OCI-LY1 (cell line): ENCODE measurements at regions not wholly inside any gene's neighbourhood (a gene's known extent, or its start where the extent isn't known, plus 50 kb on each side); places are given as distances from the start of the nearest gene placed in this dataset.

Experiments used
- H2AFZ ChIP-seq: fragments of 200-600 bp; sonication (generic), shearing (Covaris generic); 2 replicates; pipeline ENCODE4 v1.6.0; 2014; ENCODE audit warnings: antibody characterized with exemption, mild to moderate bottlenecking, low read length
- H3F3A ChIP-seq: fragments of 200-600 bp; sonication (generic), shearing (Covaris generic); 2 replicates; pipeline ENCODE4 v1.6.0; 2014; ENCODE audit warnings: mild to moderate bottlenecking, antibody characterized with exemption, low read length, moderate library complexity; ENCODE audit not compliant: insufficient read depth
- H3K27ac ChIP-seq: fragments of 200-600 bp; sonication (generic); 2 replicates; pipeline ENCODE4 v1.5.1; 2014; ENCODE audit warnings: low read length, mixed run types, mild to moderate bottlenecking, low read depth; ENCODE audit not compliant: poor library complexity, severe bottlenecking
- H3K27me3 ChIP-seq: fragments of 200-600 bp; sonication (generic); 2 replicates; pipeline ENCODE4 v1.6.0; 2014; ENCODE audit warnings: antibody characterized with exemption, mild to moderate bottlenecking, low read length, moderate library complexity; ENCODE audit not compliant: insufficient read depth
- H3K36me3 ChIP-seq: fragments of 200-600 bp; sonication (generic); 2 replicates; pipeline ENCODE4 v1.6.1; 2014; ENCODE audit warnings: mild to moderate bottlenecking, antibody characterized with exemption, low read length, moderate library complexity, mixed read lengths; ENCODE audit not compliant: insufficient read depth
- H3K4me1 ChIP-seq: fragments of 200-600 bp; sonication (generic); 2 replicates; pipeline ENCODE4 v1.5.1; 2014; ENCODE audit warnings: mild to moderate bottlenecking, low read length, moderate library complexity; ENCODE audit not compliant: insufficient read depth, severe bottlenecking
- H3K4me2 ChIP-seq: fragments of 200-600 bp; sonication (generic), shearing (Covaris generic); 2 replicates; pipeline ENCODE4 v1.6.1; 2014; ENCODE audit warnings: low read length
- H3K4me3 ChIP-seq: fragments of 200-600 bp; sonication (generic); 2 replicates; pipeline ENCODE4 v1.5.1; 2014; ENCODE audit warnings: low read length, low read depth, mild to moderate bottlenecking, mixed read lengths; ENCODE audit not compliant: poor library complexity, severe bottlenecking
- H3K79me2 ChIP-seq: fragments of 200-600 bp; shearing (Covaris generic); 2 replicates; pipeline ENCODE4 v1.6.1; 2016; ENCODE audit warnings: mixed run types, low read length, mixed read lengths; ENCODE audit not compliant: insufficient read depth
- H3K9ac ChIP-seq: fragments of 200-600 bp; sonication (generic), shearing (Covaris generic); 2 replicates; pipeline ENCODE4 v1.6.1; 2014; ENCODE audit warnings: mild to moderate bottlenecking, low read length, mixed read lengths
- H3K9me2 ChIP-seq: fragments of 200-600 bp; sonication (generic), shearing (Covaris generic); 2 replicates; pipeline ENCODE4 v1.6.1; 2014; ENCODE audit warnings: low read depth, mild to moderate bottlenecking, low read length, mixed read lengths
- H3K9me3 ChIP-seq: fragments of 200-600 bp; shearing (Covaris generic); 2 replicates; pipeline ENCODE4 v1.6.1; 2014; ENCODE audit warnings: low read length, mixed read lengths
- H4K20me1 ChIP-seq: fragments of 200-600 bp; sonication (generic), shearing (Covaris generic); 2 replicates; pipeline ENCODE4 v1.6.0; 2016; ENCODE audit warnings: mild to moderate bottlenecking, low read length; ENCODE audit not compliant: insufficient read depth
- EZH2 ChIP-seq: fragments of 200-600 bp; sonication (generic), shearing (Covaris generic); IDR thresholded peaks from 2 replicates; pipeline ENCODE4 v1.8.0; 2017; ENCODE audit warnings: borderline replicate concordance, mixed run types, mild to moderate bottlenecking, antibody characterized with exemption, low read length, moderate library complexity, mixed read lengths
- TF ChIP-seq, protein P1 (sequence below): fragments of 200-600 bp; sonication (generic), shearing (Covaris generic); IDR thresholded peaks from 2 replicates; pipeline ENCODE4 v1.5.1; 2017; ENCODE audit warnings: mild to moderate bottlenecking, antibody characterized with exemption, low read length, moderate library complexity, mixed read lengths

DNA sequence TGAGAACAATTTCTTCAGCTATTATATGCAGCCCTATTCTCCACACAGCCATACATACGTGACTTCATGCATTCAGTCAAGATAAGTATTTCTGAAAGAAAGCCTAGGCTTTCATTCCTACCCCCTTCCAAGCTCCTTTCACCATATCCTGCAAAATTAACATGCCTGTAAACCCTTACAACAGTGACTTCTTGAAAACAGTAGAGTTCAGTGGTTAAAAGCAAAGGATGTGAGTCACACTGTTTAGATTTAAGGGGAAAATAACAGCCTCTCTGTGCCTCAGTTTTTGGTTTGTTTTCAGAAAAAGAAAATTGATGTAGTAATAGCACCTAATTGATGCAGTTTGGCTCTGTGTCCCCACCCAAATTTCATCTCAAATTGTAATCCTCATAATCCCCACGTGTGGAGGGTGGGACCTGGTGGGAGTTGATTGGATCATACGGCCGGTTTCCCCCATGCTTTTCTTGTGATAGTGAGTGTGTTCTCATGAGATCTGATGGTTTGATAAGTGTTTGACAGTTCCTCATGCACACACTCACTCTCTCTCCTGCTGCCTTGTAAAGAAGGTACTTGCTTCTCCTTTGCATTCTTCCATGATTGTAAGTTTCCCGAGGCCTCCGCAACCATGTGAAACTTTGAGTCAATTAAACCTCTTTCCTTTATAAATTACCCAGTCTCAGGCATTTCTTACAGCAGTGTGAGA, 264.8 kb downstream of the CETN3 start:
- Histone ChIP-seq H3K36me3 (no peaks in the 10 kb centered on the region), H2AFZ (no peak overlapping the region), H3K9me3 (no peaks in the 10 kb centered on the region), H3K27ac (no peak overlapping the region), H4K20me1 (no peaks in the 10 kb centered on the region), H3F3A (no peaks in the 10 kb centered on the region), H3K4me1 (no peaks in the 10 kb centered on the region), H3K9me2 (no peaks in the 10 kb centered on the region), H3K27me3 (no peaks in the 10 kb centered on the region), H3K4me2 (no peak overlapping the region), H3K9ac (no peak overlapping the region), H3K4me3 (no peak overlapping the region), H3K79me2 (no peaks in the 10 kb centered on the region)
- no peak for TF ChIP-seq EZH2
- TF ChIP-seq, protein P1, sequence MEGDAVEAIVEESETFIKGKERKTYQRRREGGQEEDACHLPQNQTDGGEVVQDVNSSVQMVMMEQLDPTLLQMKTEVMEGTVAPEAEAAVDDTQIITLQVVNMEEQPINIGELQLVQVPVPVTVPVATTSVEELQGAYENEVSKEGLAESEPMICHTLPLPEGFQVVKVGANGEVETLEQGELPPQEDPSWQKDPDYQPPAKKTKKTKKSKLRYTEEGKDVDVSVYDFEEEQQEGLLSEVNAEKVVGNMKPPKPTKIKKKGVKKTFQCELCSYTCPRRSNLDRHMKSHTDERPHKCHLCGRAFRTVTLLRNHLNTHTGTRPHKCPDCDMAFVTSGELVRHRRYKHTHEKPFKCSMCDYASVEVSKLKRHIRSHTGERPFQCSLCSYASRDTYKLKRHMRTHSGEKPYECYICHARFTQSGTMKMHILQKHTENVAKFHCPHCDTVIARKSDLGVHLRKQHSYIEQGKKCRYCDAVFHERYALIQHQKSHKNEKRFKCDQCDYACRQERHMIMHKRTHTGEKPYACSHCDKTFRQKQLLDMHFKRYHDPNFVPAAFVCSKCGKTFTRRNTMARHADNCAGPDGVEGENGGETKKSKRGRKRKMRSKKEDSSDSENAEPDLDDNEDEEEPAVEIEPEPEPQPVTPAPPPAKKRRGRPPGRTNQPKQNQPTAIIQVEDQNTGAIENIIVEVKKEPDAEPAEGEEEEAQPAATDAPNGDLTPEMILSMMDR, result no peak

DNA sequence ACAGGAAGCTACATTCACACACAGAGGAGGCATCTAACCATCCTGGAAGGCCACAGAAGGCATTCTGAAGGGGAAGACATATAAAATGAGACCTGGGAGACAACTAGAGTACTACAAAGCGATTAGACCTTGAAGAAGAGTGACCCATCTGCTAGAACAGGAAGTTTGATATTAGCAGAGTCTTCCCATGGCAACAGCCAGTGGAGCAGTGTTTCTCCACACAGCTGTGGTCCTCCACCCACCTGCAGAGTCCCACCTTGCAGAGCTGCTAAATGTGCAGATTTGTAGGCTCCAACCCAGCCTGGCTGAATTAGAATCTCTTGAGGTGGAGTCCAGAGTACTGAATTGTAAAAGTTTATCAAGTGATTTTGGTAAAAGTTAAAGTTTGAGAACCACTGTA, 267.0 kb downstream of the CETN3 start:
- Histone ChIP-seq H3K9me2 (no peaks in the 10 kb centered on the region), H3F3A (no peaks in the 10 kb centered on the region), H3K79me2 (no peaks in the 10 kb centered on the region), H3K4me1 (no peaks in the 10 kb centered on the region), H3K9ac (no peak overlapping the region), H3K9me3 (no peaks in the 10 kb centered on the region), H3K36me3 (no peaks in the 10 kb centered on the region), H4K20me1 (no peaks in the 10 kb centered on the region), H3K27me3 (no peaks in the 10 kb centered on the region), H3K4me3 (no peak overlapping the region), H3K4me2 (no peak overlapping the region), H2AFZ (no peak overlapping the region), H3K27ac (no peak overlapping the region)
- TF ChIP-seq EZH2, result no peak
- TF ChIP-seq, protein P1, result no peak

DNA sequence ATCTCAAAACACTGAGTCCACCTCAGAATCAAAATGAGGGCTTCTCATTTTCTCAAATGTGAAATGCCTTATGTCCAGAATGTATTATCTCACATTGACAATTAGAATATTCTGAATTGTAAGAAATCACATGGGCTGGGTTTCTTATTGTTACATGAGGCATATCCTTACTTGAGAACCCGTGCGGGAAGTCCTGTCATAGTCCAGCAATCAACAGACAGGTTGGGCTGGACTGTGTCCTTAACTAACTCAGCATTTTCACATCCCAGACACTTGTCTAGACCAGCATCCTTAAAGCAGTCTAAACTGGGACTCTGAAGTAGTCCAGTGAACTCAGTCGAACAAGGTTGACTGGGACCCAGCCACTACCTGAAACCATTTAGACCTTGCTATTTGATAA, 267.6 kb downstream of the CETN3 start:
- Histone ChIP-seq H2AFZ (no peak overlapping the region), H3K4me1 (no peaks in the 10 kb centered on the region), H3K4me2 (no peak overlapping the region), H3K27me3 (no peaks in the 10 kb centered on the region), H3K4me3 (no peak overlapping the region), H3K27ac (no peak overlapping the region), H3K9ac (no peak overlapping the region), H3K9me2 (no peaks in the 10 kb centered on the region), H3K36me3 (no peaks in the 10 kb centered on the region), H3K9me3 (no peaks in the 10 kb centered on the region), H3K79me2 (no peaks in the 10 kb centered on the region), H3F3A (no peaks in the 10 kb centered on the region), H4K20me1 (no peaks in the 10 kb centered on the region)
- TF ChIP-seq, protein P1, result no peak
- TF ChIP-seq EZH2, result no peak
